ENCODE measurements at regions not wholly inside any gene's neighbourhood (a gene's known extent, or its start where the extent isn't known, plus 50 kb on each side); places are given as distances from the start of the nearest gene placed in this dataset.
A peak's percentile ranks its signal among the peaks of the same experiment; 100 is the strongest.
"Not testable (repeated sequence)": the region's sequence is repeated elsewhere in the genome, so short reads cannot be mapped to it uniquely, and the experiment has no call there.

GRCh38 chr2:230627806-230628724 is 84.6 kb upstream of the CAB39 start:
- Mint-ChIP-seq H3K9me3 (peaks cover 5% of the 10 kb centered on the region), H3K4me1 (peaks cover 19% of the 10 kb centered on the region)
- no peak for DNase-seq

GRCh38 chr2:230631470-230631869 is 81.2 kb upstream of the CAB39 start:
- DNase-seq, result no peak
- H3K36me3 Mint-ChIP-seq, result no peaks in the 10 kb centered on the region
- H3K4me1 Mint-ChIP-seq, result peaks cover 29% of the 10 kb centered on the region

More at GRCh38 chr2:230627806-230628724, 84.6 kb upstream of the CAB39 start:
- H3K27me3 Mint-ChIP-seq, result no peaks in the 10 kb centered on the region
- no peak overlapping the region for H3K27ac Mint-ChIP-seq
- H3K4me3 Mint-ChIP-seq, result no peak overlapping the region
- no peaks in the 10 kb centered on the region for H3K36me3 Mint-ChIP-seq

GRCh38 chr2:230634146-230634545 is 78.5 kb upstream of the CAB39 start:
- no peak for DNase-seq
- no peaks in the 10 kb centered on the region for H3K9me3 Mint-ChIP-seq
- no peak overlapping the region for H3K27ac Mint-ChIP-seq
- no peaks in the 10 kb centered on the region for H3K27me3 Mint-ChIP-seq
- H3K4me3 Mint-ChIP-seq, result no peak overlapping the region
- H3K36me3 Mint-ChIP-seq, result no peaks in the 10 kb centered on the region
- peaks cover 32% of the 10 kb centered on the region for H3K4me1 Mint-ChIP-seq

More at GRCh38 chr2:230631470-230631869, 81.2 kb upstream of the CAB39 start:
- Mint-ChIP-seq H3K27me3 (no peaks in the 10 kb centered on the region), H3K9me3 (no peaks in the 10 kb centered on the region), H3K27ac (no peak overlapping the region), H3K4me3 (no peak overlapping the region)

- peaks cover 28% of the 10 kb centered on the region for H3K4me1 Mint-ChIP-seq
- not testable (repeated sequence) for H3K36me3 Mint-ChIP-seq, DNase-seq, H3K9me3 Mint-ChIP-seq, H3K27me3 Mint-ChIP-seq, H3K4me3 Mint-ChIP-seq
- H3K27ac Mint-ChIP-seq, result peak overlapping the region; percentile 25
These were observed 77.8 kb upstream of the CAB39 start for GRCh38 chr2:230634721-230635313.

- DNase-seq, result no peak
- Mint-ChIP-seq H3K4me1 (peaks cover 28% of the 10 kb centered on the region), H3K36me3 (no peaks in the 10 kb centered on the region), H3K4me3 (no peak overlapping the region), H3K27ac (peak overlapping the region; percentile 94), H3K9me3 (no peaks in the 10 kb centered on the region), H3K27me3 (no peaks in the 10 kb centered on the region)
These were observed 75.9 kb upstream of the CAB39 start for GRCh38 chr2:230636684-230637271.

GRCh38 chr2:230637486-230637885 is 75.2 kb upstream of the CAB39 start:
- H3K36me3 Mint-ChIP-seq, H3K4me3 Mint-ChIP-seq: not testable (repeated sequence)
- peak overlapping the region; percentile 94 for H3K27ac Mint-ChIP-seq

GRCh38 chr2:230640540-230641011 is 72.1 kb upstream of the CAB39 start:
- no peaks in the 10 kb centered on the region for H3K9me3 Mint-ChIP-seq
- no peak for DNase-seq
- no peaks in the 10 kb centered on the region for H3K36me3 Mint-ChIP-seq
- H3K4me1 Mint-ChIP-seq, result peaks cover 50% of the 10 kb centered on the region
- no peak overlapping the region for H3K27ac Mint-ChIP-seq
- no peaks in the 10 kb centered on the region for H3K27me3 Mint-ChIP-seq
- H3K4me3 Mint-ChIP-seq, result no peak overlapping the region

More at GRCh38 chr2:230637486-230637885, 75.2 kb upstream of the CAB39 start:
- not testable (repeated sequence) for DNase-seq, H3K27me3 Mint-ChIP-seq, H3K9me3 Mint-ChIP-seq
- H3K4me1 Mint-ChIP-seq, result peaks cover 33% of the 10 kb centered on the region

GRCh38 chr2:230642966-230643365 is 69.7 kb upstream of the CAB39 start:
- Mint-ChIP-seq H3K4me3 (no peak overlapping the region), H3K9me3 (peaks cover 1% of the 10 kb centered on the region), H3K4me1 (peaks cover 38% of the 10 kb centered on the region), H3K27ac (peak overlapping the region; percentile 97), H3K27me3 (no peaks in the 10 kb centered on the region), H3K36me3 (peaks cover 4% of the 10 kb centered on the region)
- DNase-seq, result no peak

- H3K4me3 Mint-ChIP-seq, result peak overlapping the region; percentile 49
- peaks cover 6% of the 10 kb centered on the region for H3K36me3 Mint-ChIP-seq
- H3K27ac Mint-ChIP-seq, result peak overlapping the region; percentile 97
- peaks cover 1% of the 10 kb centered on the region for H3K9me3 Mint-ChIP-seq
- H3K27me3 Mint-ChIP-seq, result no peaks in the 10 kb centered on the region
- H3K4me1 Mint-ChIP-seq, result peaks cover 31% of the 10 kb centered on the region
- peak; percentile 75 for DNase-seq
These were observed 68.9 kb upstream of the CAB39 start for GRCh38 chr2:230643576-230644291.

GRCh38 chr2:230644356-230644935 is 68.2 kb upstream of the CAB39 start:
- Mint-ChIP-seq H3K4me3 (peak overlapping the region; percentile 49), H3K4me1 (peaks cover 31% of the 10 kb centered on the region), H3K36me3 (peaks cover 6% of the 10 kb centered on the region), H3K27ac (peak overlapping the region; percentile 97), H3K9me3 (peaks cover 1% of the 10 kb centered on the region), H3K27me3 (no peaks in the 10 kb centered on the region)
- no peak for DNase-seq

GRCh38 chr2:230648356-230648755 is 64.3 kb upstream of the CAB39 start:
- no peak for DNase-seq
- Mint-ChIP-seq H3K27me3 (no peaks in the 10 kb centered on the region), H3K36me3 (peaks cover 10% of the 10 kb centered on the region), H3K4me3 (no peak overlapping the region), H3K27ac (no peak overlapping the region), H3K9me3 (peaks cover 7% of the 10 kb centered on the region), H3K4me1 (peaks cover 31% of the 10 kb centered on the region)

GRCh38 chr2:230650585-230651137 is 62.0 kb upstream of the CAB39 start:
- no peaks in the 10 kb centered on the region for H3K27me3 Mint-ChIP-seq

GRCh38 chr2:230654057-230654456 is 58.6 kb upstream of the CAB39 start:
- H3K36me3 Mint-ChIP-seq, result peaks cover 12% of the 10 kb centered on the region
- DNase-seq, result no peak
- H3K27ac Mint-ChIP-seq, result peak overlapping the region; percentile 89
- H3K27me3 Mint-ChIP-seq, result no peaks in the 10 kb centered on the region
- peak overlapping the region; percentile 51 for H3K4me3 Mint-ChIP-seq
- H3K9me3 Mint-ChIP-seq, result peaks cover 6% of the 10 kb centered on the region
- peaks cover 59% of the 10 kb centered on the region for H3K4me1 Mint-ChIP-seq

More at GRCh38 chr2:230650585-230651137, 62.0 kb upstream of the CAB39 start:
- Mint-ChIP-seq H3K9me3 (peaks cover 7% of the 10 kb centered on the region), H3K36me3 (peaks cover 13% of the 10 kb centered on the region), H3K4me3 (no peak overlapping the region), H3K4me1 (peaks cover 32% of the 10 kb centered on the region), H3K27ac (no peak overlapping the region)
- DNase-seq, result no peak

GRCh38 chr2:230657462-230657861 is 55.2 kb upstream of the CAB39 start:
- H3K4me3 Mint-ChIP-seq, result peak overlapping the region; percentile 82
- H3K27me3 Mint-ChIP-seq, result no peaks in the 10 kb centered on the region
- H3K4me1 Mint-ChIP-seq, result peaks cover 85% of the 10 kb centered on the region
- peaks cover 2% of the 10 kb centered on the region for H3K9me3 Mint-ChIP-seq
- peak overlapping the region; percentile 97 for H3K27ac Mint-ChIP-seq
- no peak for DNase-seq
- H3K36me3 Mint-ChIP-seq, result peaks cover 12% of the 10 kb centered on the region
